Mesodermal cell (in vitro differentiated cells): ENCODE measurements at regions not wholly inside any gene's neighbourhood (a gene's known extent, or its start where the extent isn't known, plus 50 kb on each side); places are given as distances from the start of the nearest gene placed in this dataset.
"Not testable (repeated sequence)": the region's sequence is repeated elsewhere in the genome, so short reads cannot be mapped to it uniquely, and the experiment has no call there.

Experiments used
- H3K27ac ChIP-seq: 2 replicates; pipeline ENCODE4 v1.7.0; 2013; ENCODE audit warnings: mild to moderate bottlenecking, low read depth, low read length, moderate library complexity; ENCODE audit not compliant: severe bottlenecking
- H3K36me3 ChIP-seq: 2 replicates; pipeline ENCODE4 v1.7.1; 2013; ENCODE audit warnings: mild to moderate bottlenecking, low read length, moderate library complexity; ENCODE audit not compliant: control insufficient read depth, insufficient read depth
- H3K4me1 ChIP-seq: one replicate; pipeline ENCODE4 v1.7.1; 2013; ENCODE audit warnings: mild to moderate bottlenecking, low read length; ENCODE audit not compliant: insufficient read depth, control insufficient read depth, poor library complexity, severe bottlenecking
- H3K4me3 ChIP-seq: 2 replicates; pipeline ENCODE4 v1.7.0; 2013; ENCODE audit warnings: low read length, control low read depth, mild to moderate bottlenecking; ENCODE audit not compliant: insufficient read depth, poor library complexity, severe bottlenecking; ENCODE audit errors: extremely low read depth
- H3K9me3 ChIP-seq: 2 replicates; pipeline ENCODE4 v1.7.1; 2013; ENCODE audit warnings: mild to moderate bottlenecking, low read length, moderate library complexity; ENCODE audit not compliant: control insufficient read depth
- WGBS, 2 experiments: methylation state at CpG; one replicate each; pipeline ENCODE4 v1.1.5; 2013; ENCODE audit warnings: missing lambda C conversion rate in 2 of 2; ENCODE audit not compliant: insufficient coverage in 2 of 2; 5-methylcytosine and 5-hydroxymethylcytosine counted together

DNA sequence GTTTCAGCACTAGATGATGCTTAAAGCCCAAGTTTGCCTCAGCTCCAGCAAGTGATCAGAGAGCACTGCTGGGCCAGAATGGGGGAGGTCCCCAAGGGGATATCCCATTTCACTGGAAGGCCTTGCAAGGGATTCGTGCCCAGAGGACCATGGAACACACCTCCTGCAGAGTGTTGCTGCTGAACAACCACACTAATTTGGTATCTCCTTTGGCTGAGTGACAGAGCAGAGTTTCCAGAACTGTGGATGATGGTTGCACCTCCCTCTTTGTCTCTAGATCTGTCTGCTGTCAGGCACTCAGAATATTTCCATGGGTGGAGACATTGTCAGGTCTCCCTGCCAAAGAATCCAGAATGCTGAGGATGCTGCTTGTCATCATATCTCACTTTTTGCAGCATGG, 484.8 kb upstream of the NETO1 start:
- 38% methylated on average over 1 of the region's 1 CpG; no CpG with 5 or more reads in 1 of the 2 experiments for WGBS, 2 experiments
- H3K4me1 ChIP-seq, result no peaks in the 10 kb centered on the region

DNA sequence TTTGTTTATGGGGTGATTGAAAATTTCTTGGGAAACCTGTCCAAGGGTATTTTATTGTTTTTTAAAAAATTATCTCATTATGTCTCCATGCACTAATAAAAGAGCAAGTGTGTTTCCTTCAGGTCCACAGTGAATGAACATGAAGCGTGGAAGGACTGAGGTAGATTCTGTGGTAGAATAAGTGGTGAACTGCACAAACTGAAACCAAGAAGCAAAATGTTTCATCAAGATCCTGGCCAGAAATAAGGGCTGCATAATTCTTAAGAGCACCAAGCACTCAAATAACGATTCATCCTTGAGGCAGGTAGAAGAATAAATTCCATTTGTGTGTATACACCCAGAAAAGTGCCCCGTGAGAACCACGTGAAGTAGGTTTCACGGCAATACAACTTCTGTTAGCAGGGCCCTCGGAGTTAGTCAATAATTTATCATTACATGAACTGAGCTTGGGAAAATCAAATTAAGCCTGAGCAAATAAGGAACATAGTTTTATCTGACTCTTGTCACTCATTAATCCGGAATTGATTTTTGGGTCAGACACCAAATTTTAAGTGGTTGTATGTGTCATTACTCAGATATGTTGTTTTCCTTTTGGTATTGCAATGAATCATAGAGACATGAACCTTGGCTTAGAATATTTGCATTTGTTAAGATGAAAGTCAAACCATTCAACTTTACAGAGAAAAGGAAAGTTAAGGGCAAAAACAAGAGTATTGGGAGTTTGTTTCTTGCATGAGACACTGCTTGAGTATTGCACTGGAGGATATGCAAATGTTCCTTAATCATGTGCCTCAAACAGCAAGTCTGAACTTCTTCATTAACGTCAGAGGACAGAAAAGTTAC, 472.6 kb upstream of the NETO1 start:
- 74% methylated on average over 6 of the region's 8 CpGs; no CpG with 5 or more reads in 1 of the 2 experiments for WGBS, 2 experiments
- no peaks in the 10 kb centered on the region for H3K9me3 ChIP-seq
- H3K27ac ChIP-seq, result no peak overlapping the region
- H3K36me3 ChIP-seq, result no peaks in the 10 kb centered on the region
- H3K4me1 ChIP-seq, result no peaks in the 10 kb centered on the region
- H3K4me3 ChIP-seq, result no peak overlapping the region

More for the DNA sequence above, 484.8 kb upstream of the NETO1 start:
- Histone ChIP-seq H3K9me3 (no peaks in the 10 kb centered on the region), H3K27ac (no peak overlapping the region), H3K4me3 (no peak overlapping the region), H3K36me3 (no peaks in the 10 kb centered on the region)

DNA sequence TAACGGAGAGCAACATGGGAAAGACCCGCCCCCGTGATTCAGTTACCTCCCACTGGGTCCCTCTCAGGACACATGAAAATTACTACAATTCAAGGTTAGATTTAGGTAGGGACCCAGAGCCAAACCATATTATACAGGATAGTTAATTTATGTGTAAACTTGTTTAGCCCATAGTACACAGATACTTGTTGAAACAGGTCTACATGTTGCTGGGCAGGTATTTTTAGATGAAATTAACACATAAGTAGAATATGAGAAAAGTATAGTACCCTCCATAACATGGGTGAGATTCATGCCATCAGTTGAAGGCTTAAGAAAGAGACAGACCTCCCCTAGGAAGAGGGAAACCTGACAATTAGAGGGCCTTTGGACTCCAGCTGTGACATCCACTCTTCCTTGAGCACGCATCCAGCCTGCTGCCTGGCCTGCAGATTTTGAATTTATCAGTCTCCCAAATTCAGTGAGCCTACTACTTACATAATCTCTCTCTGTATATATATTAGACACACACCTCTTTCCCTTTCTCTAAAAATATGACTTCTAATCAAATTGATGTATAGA, 463.5 kb upstream of the NETO1 start:
- no peaks in the 10 kb centered on the region for H3K9me3 ChIP-seq
- H3K36me3 ChIP-seq, result no peaks in the 10 kb centered on the region
- no peaks in the 10 kb centered on the region for H3K4me1 ChIP-seq
- 50 to 77% methylated on average over 1 of the region's 4 CpGs for WGBS, 2 experiments
- H3K27ac ChIP-seq, result no peak overlapping the region
- H3K4me3 ChIP-seq, result no peak overlapping the region

GRCh38 chr18:73330106-73330505, 462.3 kb upstream of the NETO1 start:
- not testable (repeated sequence) for H3K27ac ChIP-seq, H3K4me3 ChIP-seq, H3K36me3 ChIP-seq, H3K9me3 ChIP-seq, H3K4me1 ChIP-seq
- WGBS, 2 experiments, result 80% methylated on average over 2 of the region's 6 CpGs; no CpG with 5 or more reads in 1 of the 2 experiments

- no CpG with 5 or more reads among the region's 5 CpGs for WGBS, 2 experiments
- not testable (repeated sequence) for H3K4me3 ChIP-seq
Observed at GRCh38 chr18:73324187-73324831, 456.5 kb upstream of the NETO1 start.

DNA sequence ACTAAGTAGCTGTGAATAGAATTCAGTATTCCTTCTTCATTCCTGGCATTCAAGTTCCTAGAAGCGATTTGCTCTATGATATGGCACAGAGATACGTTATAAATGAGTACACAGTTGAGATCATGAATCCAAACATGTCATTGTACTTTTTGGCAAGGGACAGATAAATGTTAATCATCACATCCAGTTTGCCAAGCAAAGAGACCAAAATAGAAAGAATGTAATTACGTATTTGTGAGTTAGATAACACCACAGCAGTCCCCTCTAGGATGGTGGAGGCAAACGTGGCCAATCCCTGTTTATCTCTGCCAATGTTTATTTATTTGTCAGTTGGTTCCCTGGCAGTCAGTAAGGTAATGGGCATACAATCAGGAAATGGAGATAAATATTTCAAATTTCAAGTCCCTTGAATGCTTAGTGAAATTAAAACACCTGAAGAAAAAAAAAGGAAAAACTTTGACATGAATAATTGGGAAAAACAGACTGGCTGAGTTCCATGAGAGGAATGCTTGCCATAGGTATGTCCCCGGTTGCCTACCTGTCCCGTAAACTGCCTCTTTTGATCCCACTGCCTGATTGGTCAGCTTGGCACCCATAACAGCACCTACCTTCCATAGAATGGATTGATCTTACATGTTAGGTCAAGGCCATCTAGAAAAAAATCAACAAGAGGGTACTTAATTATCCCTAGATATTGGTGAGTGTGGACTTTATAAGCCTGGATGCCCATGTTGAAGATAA, 451.1 kb upstream of the NETO1 start:
- H3K4me3 ChIP-seq, result no peak overlapping the region
- H3K4me1 ChIP-seq, result no peaks in the 10 kb centered on the region
- H3K27ac ChIP-seq, result no peak overlapping the region
- H3K9me3 ChIP-seq, result no peaks in the 10 kb centered on the region
- WGBS, 2 experiments, result 80 to 100% methylated on average over 1 of the region's 6 CpGs
- no peaks in the 10 kb centered on the region for H3K36me3 ChIP-seq

More at GRCh38 chr18:73324187-73324831, 456.5 kb upstream of the NETO1 start:
- H3K27ac ChIP-seq, H3K4me1 ChIP-seq, H3K9me3 ChIP-seq, H3K36me3 ChIP-seq: not testable (repeated sequence)

- Histone ChIP-seq H3K4me1 (no peaks in the 10 kb centered on the region), H3K27ac (no peak overlapping the region), H3K36me3 (no peaks in the 10 kb centered on the region), H3K4me3 (no peak overlapping the region), H3K9me3 (no peaks in the 10 kb centered on the region)
- 100% methylated on average over 1 of the region's 1 CpG; no CpG with 5 or more reads in 1 of the 2 experiments for WGBS, 2 experiments
Observed at GRCh38 chr18:73316513-73316912, 448.7 kb upstream of the NETO1 start.

DNA sequence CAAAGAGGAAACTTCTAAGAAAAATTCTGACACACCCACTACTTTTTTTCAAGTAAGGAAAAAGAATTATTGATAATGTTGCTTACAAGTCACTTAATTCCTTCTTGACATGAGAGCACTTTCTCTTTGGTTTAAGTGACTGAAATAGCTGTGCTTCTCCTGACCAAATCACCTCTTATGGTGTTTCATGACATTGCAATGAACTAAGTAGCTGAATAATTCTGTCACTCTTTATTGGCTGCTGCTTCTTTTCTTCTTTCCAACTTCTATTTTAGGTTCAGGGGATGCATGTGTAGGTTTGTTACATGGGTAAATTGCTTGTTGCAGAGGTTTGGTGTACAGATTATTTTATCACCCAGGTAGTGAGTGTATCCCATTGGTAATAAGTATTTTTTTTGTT, 447.6 kb upstream of the NETO1 start:
- Histone ChIP-seq H3K9me3 (no peaks in the 10 kb centered on the region), H3K36me3 (no peaks in the 10 kb centered on the region), H3K4me3 (no peak overlapping the region), H3K4me1 (no peaks in the 10 kb centered on the region), H3K27ac (no peak overlapping the region)

- no peaks in the 10 kb centered on the region for H3K4me1 ChIP-seq
- H3K9me3 ChIP-seq, result no peaks in the 10 kb centered on the region
- no peak overlapping the region for H3K4me3 ChIP-seq
- no peak overlapping the region for H3K27ac ChIP-seq
- H3K36me3 ChIP-seq, result no peaks in the 10 kb centered on the region
Observed at GRCh38 chr18:73313476-73313875, 445.7 kb upstream of the NETO1 start.

DNA sequence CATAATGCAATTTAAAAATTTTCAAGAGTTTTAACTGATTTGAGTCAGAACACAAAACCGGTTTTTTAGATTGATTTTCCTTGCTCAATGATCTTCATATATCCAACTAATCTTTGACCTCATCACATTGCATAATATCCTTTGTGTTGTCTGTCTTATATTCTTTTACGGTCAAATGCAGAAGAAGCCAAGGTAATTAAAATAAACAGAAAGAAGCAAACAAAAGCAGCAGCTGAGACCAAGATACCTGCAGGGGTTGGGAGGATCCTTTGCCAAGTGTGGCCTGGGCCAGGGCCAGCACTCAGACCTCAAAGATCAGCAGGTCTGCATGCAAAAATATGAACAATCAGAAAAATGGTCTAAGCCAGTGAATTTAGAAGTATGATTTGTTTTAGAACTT, 428.9 kb upstream of the NETO1 start:
- 90% methylated on average over 2 of the region's 2 CpGs; no CpG with 5 or more reads in 1 of the 2 experiments for WGBS, 2 experiments
- H3K36me3 ChIP-seq, result no peaks in the 10 kb centered on the region
- no peaks in the 10 kb centered on the region for H3K4me1 ChIP-seq
- H3K9me3 ChIP-seq, result no peaks in the 10 kb centered on the region
- no peak overlapping the region for H3K4me3 ChIP-seq
- no peak overlapping the region for H3K27ac ChIP-seq
